ENCODE measurements at regions not wholly inside any gene's neighbourhood (a gene's known extent, or its start where the extent isn't known, plus 50 kb on each side); places are given as distances from the start of the nearest gene placed in this dataset.

GRCh38 chr7:36001546-36001945 is 151.5 kb upstream of the EEPD1 start:
- no peak for TF ChIP-seq CTCF (IDR thresholded peaks at IDR 0.05; ENCODE audit: low read depth, low read length)
- H3K36me3 ChIP-seq = no peaks in the 10 kb centered on the region
- H3K4me3 ChIP-seq (ENCODE audit: low read depth, low read length) = no peak overlapping the region
- no peaks in the 10 kb centered on the region for H3K9me3 ChIP-seq
- no peak for DNase-seq
- H3K27me3 ChIP-seq = no peaks in the 10 kb centered on the region
- H3K4me1 ChIP-seq = no peaks in the 10 kb centered on the region

GRCh38 chr7:36002900-36003299 is 150.2 kb upstream of the EEPD1 start:
- DNase-seq = no peak
- H3K4me3 ChIP-seq (ENCODE audit: low read depth, low read length) = no peak overlapping the region
- no peak for TF ChIP-seq CTCF (IDR thresholded peaks at IDR 0.05; ENCODE audit: low read depth, low read length)
- no peaks in the 10 kb centered on the region for H3K4me1 ChIP-seq
- H3K36me3 ChIP-seq = no peaks in the 10 kb centered on the region
- no peaks in the 10 kb centered on the region for H3K9me3 ChIP-seq
- H3K27me3 ChIP-seq = no peaks in the 10 kb centered on the region

- no peaks in the 10 kb centered on the region for H3K4me1 ChIP-seq
- no peak overlapping the region for H3K4me3 ChIP-seq (ENCODE audit: low read depth, low read length)
- no peak for TF ChIP-seq CTCF (IDR thresholded peaks at IDR 0.05; ENCODE audit: low read depth, low read length)
- no peaks in the 10 kb centered on the region for H3K36me3 ChIP-seq
- H3K27me3 ChIP-seq = no peaks in the 10 kb centered on the region
- H3K9me3 ChIP-seq = no peaks in the 10 kb centered on the region
- no peak for DNase-seq
Measured at GRCh38 chr7:36003343-36003742, 149.7 kb upstream of the EEPD1 start.

- Histone ChIP-seq H3K36me3 (no peaks in the 10 kb centered on the region), H3K4me3 (ENCODE audit: low read depth, low read length) (no peak overlapping the region), H3K27me3 (no peaks in the 10 kb centered on the region), H3K9me3 (no peaks in the 10 kb centered on the region), H3K4me1 (no peaks in the 10 kb centered on the region)
- TF ChIP-seq CTCF (IDR thresholded peaks at IDR 0.05; ENCODE audit: low read depth, low read length) = no peak
- DNase-seq = no peak
Measured at GRCh38 chr7:36005293-36005692, 147.8 kb upstream of the EEPD1 start.

GRCh38 chr7:36005876-36006275 is 147.2 kb upstream of the EEPD1 start:
- H3K36me3 ChIP-seq = no peaks in the 10 kb centered on the region
- no peaks in the 10 kb centered on the region for H3K4me1 ChIP-seq
- H3K27me3 ChIP-seq = no peaks in the 10 kb centered on the region
- no peak for TF ChIP-seq CTCF (IDR thresholded peaks at IDR 0.05; ENCODE audit: low read depth, low read length)
- H3K4me3 ChIP-seq (ENCODE audit: low read depth, low read length) = no peak overlapping the region
- DNase-seq = no peak
- no peaks in the 10 kb centered on the region for H3K9me3 ChIP-seq

- no peaks in the 10 kb centered on the region for H3K9me3 ChIP-seq
- H3K27me3 ChIP-seq = no peaks in the 10 kb centered on the region
- TF ChIP-seq CTCF (IDR thresholded peaks at IDR 0.05; ENCODE audit: low read depth, low read length) = no peak
- no peak overlapping the region for H3K4me3 ChIP-seq (ENCODE audit: low read depth, low read length)
- no peaks in the 10 kb centered on the region for H3K36me3 ChIP-seq
- DNase-seq = no peak
- no peaks in the 10 kb centered on the region for H3K4me1 ChIP-seq
Measured at GRCh38 chr7:36006636-36007229, 146.3 kb upstream of the EEPD1 start.

All from BE2C (cell line).